H1 (cell line): ENCODE measurements at regions not wholly inside any gene's neighbourhood (a gene's known extent, or its start where the extent isn't known, plus 50 kb on each side); places are given as distances from the start of the nearest gene placed in this dataset.

ENCODE experiments used
- CTCF ChIA-PET: fragments of 300-600 bp; sonication (Branson Sonifier 250); formaldehyde crosslinking; loops from one replicate; lab custom pipeline; 2021; ENCODE audit not compliant: partially characterized antibody; lab: Charles Lee
- POLR2A ChIA-PET: fragments of 300-600 bp; sonication (Branson Sonifier 250); formaldehyde crosslinking; loops from one replicate; lab custom pipeline; 2021; ENCODE audit warnings: inconsistent platforms; ENCODE audit not compliant: partially characterized antibody; lab: Charles Lee
- DNase-seq, 2 experiments: peaks; one replicate each; pipeline versions ENCODE4 v3.0.0 to v3.0.0-alpha.2; 2010 to 2022; ENCODE audit warnings: low spot score in 2 of 2, low read depth in 1 of 2, mixed read lengths in 1 of 2
- FAIRE-seq: peaks from 2 replicates; lab custom pipeline; 2011; peaks lifted over from hg19 to GRCh38; lab: Jason Lieb, UNC
- H2AFZ ChIP-seq: 2 replicates; pipeline ENCODE4 v1.8.1; 2012; ENCODE audit warnings: low read length, inconsistent platforms
- H2AK5ac ChIP-seq: 2 replicates; pipeline ENCODE4 v1.6.1; 2013; ENCODE audit warnings: low read depth, low read length
- H2BK120ac ChIP-seq: replicated peaks from 2 replicates; pipeline ENCODE3; 2013; ENCODE audit warnings: low read depth, low read length, inconsistent platforms
- H2BK12ac ChIP-seq: 2 replicates; pipeline ENCODE4 v1.6.1; 2013; ENCODE audit warnings: low read depth, low read length
- H2BK15ac ChIP-seq: 2 replicates; pipeline ENCODE4 v1.6.1; 2013; ENCODE audit warnings: low read length
- H2BK20ac ChIP-seq: 2 replicates; pipeline ENCODE4 v1.6.1; 2013; ENCODE audit warnings: low read length
- H2BK5ac ChIP-seq: 2 replicates; pipeline ENCODE4 v1.6.1; 2013; ENCODE audit warnings: low read depth, low read length
- H3K14ac ChIP-seq: 2 replicates; pipeline ENCODE4 v1.6.1; 2013; ENCODE audit warnings: inconsistent platforms; ENCODE audit not compliant: insufficient read length
- H3K18ac ChIP-seq: 2 replicates; pipeline ENCODE4 v1.6.1; 2013; ENCODE audit warnings: low read length; ENCODE audit errors: extremely low read depth
- H3K23ac ChIP-seq: 2 replicates; pipeline ENCODE4 v1.6.1; 2013; ENCODE audit warnings: inconsistent platforms; ENCODE audit not compliant: insufficient read length
- H3K23me2 ChIP-seq: 2 replicates; pipeline ENCODE4 v1.6.1; 2013; ENCODE audit warnings: low read depth, low read length
- H3K27ac ChIP-seq: 2 replicates; pipeline ENCODE4 v1.6.1; 2011; ENCODE audit warnings: low read depth, low read length, inconsistent platforms
- H3K27me3 ChIP-seq, 4 experiments: replicated peaks in 1 of 4; 1 replicate in 1 of 4; 2 replicates in 3 of 4; pipeline versions ENCODE4 v1.6.1 to v1.8.1; 2011 to 2013; ENCODE audit warnings: low read length in 3 of 4, mild to moderate bottlenecking in 3 of 4, inconsistent platforms in 2 of 4, mixed read lengths in 2 of 4, moderate library complexity in 1 of 4; ENCODE audit not compliant: control insufficient read depth in 3 of 4, insufficient read depth in 3 of 4; ENCODE audit errors: extremely low read depth in 1 of 4
- H3K36me3 ChIP-seq, 4 experiments: 2 replicates each; pipeline versions ENCODE4 v1.6.1 to v1.8.1; 2011 to 2013; ENCODE audit warnings: mild to moderate bottlenecking in 4 of 4, low read length in 3 of 4, moderate library complexity in 2 of 4, control low read depth in 1 of 4, inconsistent platforms in 1 of 4; ENCODE audit not compliant: insufficient read depth in 4 of 4, control insufficient read depth in 2 of 4
- H3K4ac ChIP-seq: replicated peaks from 2 replicates; pipeline ENCODE3; 2013; ENCODE audit warnings: low read length, low read depth, mixed read lengths, inconsistent platforms; ENCODE audit not compliant: insufficient read length
- H3K4me1 ChIP-seq, 4 experiments: replicated peaks in 1 of 4; 1 replicate in 1 of 4; 2 replicates in 3 of 4; pipeline versions ENCODE4 v1.6.1 to v1.8.1; 2011 to 2013; ENCODE audit warnings: low read length in 3 of 4, inconsistent platforms in 2 of 4, mixed read lengths in 1 of 4; ENCODE audit not compliant: insufficient read depth in 4 of 4, control insufficient read depth in 3 of 4
- H3K4me2 ChIP-seq, 2 experiments: 2 replicates each; pipeline versions ENCODE4 v1.6.1 to v1.8.1; 2011 to 2013; ENCODE audit warnings: low read depth in 2 of 2, low read length in 2 of 2, control low read depth in 1 of 2, inconsistent platforms in 1 of 2, mild to moderate bottlenecking in 1 of 2; ENCODE audit not compliant: insufficient read depth in 1 of 2
- H3K4me3 ChIP-seq, 4 experiments: fragments of 200-600, 300-600 bp in 1 of 4; sonication (generic), shearing (Covaris generic), sonication (Bioruptor Twin) in 1 of 4; 2 replicates each; pipeline versions ENCODE4 v1.5.1 to v1.8.1; 2011 to 2016; ENCODE audit warnings: low read length in 4 of 4, low read depth in 3 of 4, control low read depth in 2 of 4, inconsistent platforms in 2 of 4, mild to moderate bottlenecking in 2 of 4, mixed read lengths in 1 of 4, moderate library complexity in 1 of 4; ENCODE audit not compliant: insufficient read depth in 2 of 4; ENCODE audit errors: extremely low read depth in 1 of 4
- H3K56ac ChIP-seq: replicated peaks from 2 replicates; pipeline ENCODE3; 2013; ENCODE audit warnings: low read depth, mild to moderate bottlenecking, mixed read lengths, low read length, inconsistent platforms; ENCODE audit not compliant: insufficient read length
- H3K79me1 ChIP-seq: 2 replicates; pipeline ENCODE4 v1.6.1; 2013; ENCODE audit warnings: low read depth, low read length, control low read depth
- H3K79me2 ChIP-seq, 2 experiments: 2 replicates each; pipeline versions ENCODE4 v1.6.1 to v1.8.1; 2012 to 2013; ENCODE audit warnings: low read length in 2 of 2, mild to moderate bottlenecking in 2 of 2, inconsistent platforms in 1 of 2; ENCODE audit not compliant: insufficient read depth in 2 of 2, control insufficient read depth in 1 of 2
- H3K9ac ChIP-seq, 4 experiments: replicated peaks in 1 of 4; 1 replicate in 1 of 4; 2 replicates in 3 of 4; pipeline versions ENCODE4 v1.6.1 to v1.8.1; 2011 to 2013; ENCODE audit warnings: low read depth in 3 of 4, low read length in 3 of 4, control low read depth in 2 of 4, mild to moderate bottlenecking in 2 of 4, moderate library complexity in 2 of 4, inconsistent platforms in 1 of 4; ENCODE audit errors: extremely low read depth in 1 of 4
- H3K9me3 ChIP-seq, 2 experiments: 2 replicates each; pipeline versions ENCODE4 v1.6.1 to v1.8.1; 2012 to 2013; ENCODE audit warnings: mild to moderate bottlenecking in 2 of 2, moderate library complexity in 2 of 2, control low read depth in 1 of 2, inconsistent platforms in 1 of 2, low read depth in 1 of 2, low read length in 1 of 2, mixed read lengths in 1 of 2; ENCODE audit not compliant: insufficient read depth in 2 of 2
- H4K20me1 ChIP-seq, 2 experiments: replicated peaks in 1 of 2; 2 replicates each; pipeline versions ENCODE3 to v1.8.1; 2011 to 2013; ENCODE audit warnings: inconsistent platforms in 2 of 2, low read length in 2 of 2, mild to moderate bottlenecking in 1 of 2; ENCODE audit not compliant: insufficient read depth in 2 of 2, control insufficient read depth in 1 of 2
- H4K5ac ChIP-seq: 2 replicates; pipeline ENCODE4 v1.6.1; 2013; ENCODE audit warnings: low read length, low read depth, mixed read lengths, inconsistent platforms; ENCODE audit not compliant: insufficient read length
- H4K8ac ChIP-seq: 2 replicates; pipeline ENCODE4 v1.8.0; 2013; ENCODE audit warnings: mild to moderate bottlenecking, moderate library complexity, low read length, inconsistent platforms; ENCODE audit not compliant: insufficient read depth; ENCODE audit errors: extremely low read depth
- H4K91ac ChIP-seq: replicated peaks from 2 replicates; pipeline ENCODE3; 2013; ENCODE audit warnings: low read length, mixed read lengths, inconsistent platforms; ENCODE audit not compliant: insufficient read length
- BACH1 ChIP-seq: IDR thresholded peaks from 2 replicates; pipeline ENCODE4 v1.6.1; 2012; ENCODE audit warnings: low read length, improper control_type of control experiment
- BCL11A ChIP-seq, 2 experiments: IDR thresholded peaks; one replicate each; pipeline ENCODE4 v1.6.1; 2011; ENCODE audit warnings: low read depth in 2 of 2, low read length in 2 of 2, mild to moderate bottlenecking in 2 of 2
- CBX5 ChIP-seq: fragments of 300-800, 300-1000 bp; sonication (generic); IDR thresholded peaks from 2 replicates; pipeline ENCODE4 v1.7.1; 2016; ENCODE audit warnings: antibody characterized with exemption, low read length, low read depth
- CHD1 ChIP-seq: IDR thresholded peaks from 2 replicates; pipeline ENCODE4 v1.6.1; 2012; ENCODE audit warnings: low read depth, low read length, improper control_type of control experiment
- CHD2 ChIP-seq: IDR thresholded peaks from 2 replicates; pipeline ENCODE4 v1.6.1; 2012; ENCODE audit warnings: low read length, improper control_type of control experiment
- EP300 ChIP-seq, 2 experiments: IDR thresholded peaks; 1 replicate in 1 of 2; 2 replicates in 1 of 2; pipeline ENCODE4 v1.6.1; 2011 to 2012; ENCODE audit warnings: low read depth in 2 of 2, low read length in 2 of 2, mild to moderate bottlenecking in 2 of 2, borderline replicate concordance in 1 of 2, inconsistent platforms in 1 of 2, moderate library complexity in 1 of 2
- HDAC2 ChIP-seq, 2 experiments: fragments of 300-600 bp in 1 of 2; sonication (generic) in 1 of 2; IDR thresholded peaks; 2 replicates each; pipeline ENCODE4 v1.6.1; 2011 to 2012; ENCODE audit warnings: low read depth in 2 of 2, low read length in 2 of 2, mild to moderate bottlenecking in 2 of 2, moderate library complexity in 2 of 2, borderline replicate concordance in 1 of 2, inconsistent platforms in 1 of 2
- KDM1A ChIP-seq: fragments of 200-600, 300-600 bp; sonication (generic); IDR thresholded peaks from 2 replicates; pipeline ENCODE4 v1.7.1; 2016; ENCODE audit warnings: mild to moderate bottlenecking, low read length, borderline replicate concordance
- MAFK ChIP-seq: IDR thresholded peaks from 2 replicates; pipeline ENCODE4 v1.6.1; 2012; ENCODE audit warnings: low read depth, mild to moderate bottlenecking, improper control_type of control experiment, low read length
- NANOG ChIP-seq: IDR thresholded peaks from 2 replicates; pipeline ENCODE4 v1.6.1; 2011; ENCODE audit warnings: low read length, low read depth, mild to moderate bottlenecking, inconsistent platforms; ENCODE audit not compliant: insufficient read depth, poor library complexity, severe bottlenecking
- SIN3A ChIP-seq, 2 experiments: IDR thresholded peaks in 1 of 2; conservative IDR thresholded peaks in 1 of 2; 2 replicates each; pipeline ENCODE4 v1.6.1; 2011 to 2012; ENCODE audit warnings: low read length in 2 of 2, improper control_type of control experiment in 1 of 2, low read depth in 1 of 2, mild to moderate bottlenecking in 1 of 2
- TBP ChIP-seq: IDR thresholded peaks from 2 replicates; pipeline ENCODE4 v1.6.1; 2011; ENCODE audit warnings: low read depth, low read length, improper control_type of control experiment
- TEAD4 ChIP-seq: IDR thresholded peaks from 2 replicates; pipeline ENCODE4 v1.6.1; 2012; ENCODE audit warnings: low read depth, low read length, inconsistent platforms, mixed read lengths
- WGBS, 2 experiments: shearing (Covaris generic) in 1 of 2; methylation state at CpG; one replicate each; pipeline versions ENCODE4 v1.1.6 to v1.1.7; 2013 to 2015; ENCODE audit warnings: low lambda C conversion rate in 2 of 2, mixed read lengths in 2 of 2, inconsistent platforms in 1 of 2, low coverage in 1 of 2, missing lambda C conversion rate in 1 of 2; ENCODE audit not compliant: insufficient replicate concordance in 2 of 2, insufficient coverage in 1 of 2, insufficient read length in 1 of 2; ENCODE audit errors: extremely low coverage in 1 of 2, missing lambda C conversion rate in 1 of 2; 5-methylcytosine and 5-hydroxymethylcytosine counted together

DNA sequence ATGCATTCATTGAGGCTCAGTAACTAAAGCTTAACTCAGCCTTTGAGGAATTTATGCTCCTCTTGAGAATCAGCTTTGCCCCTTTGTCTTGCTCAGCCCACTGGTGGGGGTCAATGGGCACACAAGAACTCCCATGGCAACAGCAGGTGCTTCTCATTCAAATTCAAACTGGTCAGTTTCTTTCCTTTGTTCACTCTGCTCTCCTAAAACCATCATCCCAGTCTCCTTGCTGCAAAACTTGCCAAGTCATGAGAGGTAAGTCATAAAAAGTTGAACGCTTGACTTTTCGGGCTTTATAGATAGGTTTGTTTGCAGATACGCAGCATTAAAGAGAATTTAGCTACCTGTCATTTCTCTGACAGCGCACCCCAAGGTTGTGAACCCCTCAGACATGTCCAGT lies 146.8 kb downstream of the TFAP2A start:
- no peaks in the 10 kb centered on the region for H3K9me3 ChIP-seq
- H2AFZ ChIP-seq, result no peak overlapping the region
- no peak overlapping the region for H3K56ac ChIP-seq
- peak overlapping the region; percentile 56 for H2BK12ac ChIP-seq
- H3K79me2 ChIP-seq, result no peaks in the 10 kb centered on the region
- peak overlapping the region in 1 of 4 experiments; percentile 29; a peak in 3 of 8 replicates for H3K4me3 ChIP-seq
- ChIA-PET CTCF (interaction anchor here (0.6 to 4.0 kb wide), 6 partner anchors 10 to 237 kb away, joined by 3 to 20 read pairs (median 4); no protein-coding TSS in a partner anchor), POLR2A (interaction anchor here (0.6 kb wide), 1 partner anchor 171 kb away, joined by 3 read pairs; no protein-coding TSS in a partner anchor)
- peak in 1 of 2 experiments; percentile 57 for DNase-seq
- no peaks in the 10 kb centered on the region for H3K36me3 ChIP-seq
- no peak overlapping the region for H3K4ac ChIP-seq
- H3K18ac ChIP-seq, result peak overlapping the region; percentile 84
- no peaks in the 10 kb centered on the region for H3K23me2 ChIP-seq
- H4K91ac ChIP-seq, result peak overlapping the region; percentile 70
- no peak overlapping the region for H2BK15ac ChIP-seq
- H2BK5ac ChIP-seq, result peak overlapping the region; percentile 14; the same call in 1 of the 2 replicates
- H4K5ac ChIP-seq, result no peak overlapping the region
- no peaks in the 10 kb centered on the region for H3K27me3 ChIP-seq
- peak overlapping the region; percentile 58 to 73 for H3K4me2 ChIP-seq
- H3K4me1 ChIP-seq, result peaks cover 9 to 27% (median 16%) of the 10 kb centered on the region in 4 experiments
- no peaks in the 10 kb centered on the region for H4K20me1 ChIP-seq
- peak overlapping the region; percentile 52; the same call in 1 of the 2 replicates for H2BK20ac ChIP-seq
- no peak overlapping the region for H3K23ac ChIP-seq
- no peak overlapping the region for H2AK5ac ChIP-seq
- no peak overlapping the region for H3K14ac ChIP-seq
- FAIRE-seq, result peak; percentile 81
- peak overlapping the region; percentile 55 for H3K27ac ChIP-seq
- H3K79me1 ChIP-seq, result no peaks in the 10 kb centered on the region
- 28% methylated on average over 4 of the region's 4 CpGs; no CpG with 5 or more reads in 1 of the 2 experiments for whole genome bisulfite sequencing, 2 experiments
- H2BK120ac ChIP-seq, result no peak overlapping the region
- peak overlapping the region in 1 of 4 experiments; percentile 20; a peak in 1 of 7 replicates for H3K9ac ChIP-seq
- H4K8ac ChIP-seq, result no peak overlapping the region
- 0 out of 2 replicates have a peak, but pooled peaks have one; percentile 10 for TF ChIP-seq KDM1A
- TF ChIP-seq BACH1, result peak; percentile 73; the same call in 1 of the 2 replicates
- peak; percentile 77 for TF ChIP-seq MAFK
- no peak for TF ChIP-seq CBX5
- no peak for TF ChIP-seq TBP
- TF ChIP-seq SIN3A (conservative IDR thresholded peaks at IDR 0.05 in 1 of 2, IDR thresholded peaks at IDR 0.05 in 1 of 2; ENCODE audit: low read depth in 1 of 2, low read length in 2 of 2), result 0 out of 4 replicates have a peak, but pooled peaks have one; percentile 24 to 41
- peak in 1 of 2 experiments; percentile 92; a peak in 1 of 4 replicates for TF ChIP-seq HDAC2 (IDR thresholded peaks at IDR 0.05; ENCODE audit: borderline replicate concordance in 1 of 2, low read depth in 2 of 2, low read length in 2 of 2)
- TF ChIP-seq CHD1, result no peak
- peak in 1 of 2 experiments; percentile 10 for TF ChIP-seq BCL11A (IDR thresholded peaks at IDR 0.05; ENCODE audit: low read depth in 2 of 2, low read length in 2 of 2)
- peak; percentile 89 for TF ChIP-seq NANOG
- TF ChIP-seq CHD2, result no peak
- TF ChIP-seq EP300 (IDR thresholded peaks at IDR 0.05; ENCODE audit: borderline replicate concordance in 1 of 2, low read depth in 2 of 2, low read length in 2 of 2), result peak in 1 of 2 experiments; percentile 61; a peak in 1 of 3 replicates
- peak; percentile 49; the same call in 1 of the 2 replicates for TF ChIP-seq TEAD4
